Lower leg skin (tissue), 4 donors: ENCODE measurements at regions not wholly inside any gene's neighbourhood (a gene's known extent, or its start where the extent isn't known, plus 50 kb on each side); places are given as distances from the start of the nearest gene placed in this dataset.

Experiments
- DNase-seq, 2 donors: peaks; one replicate each; pipeline ENCODE4 v3.0.0-alpha.2; 2019; ENCODE audit warnings: low spot score in 2 of 2
- H3K4me3 ChIP-seq: fragments of 200-600 bp; sonication (generic); 2 replicates; pipeline ENCODE4 v1.5.1; 2017; ENCODE audit warnings: mild to moderate bottlenecking, low read depth; ENCODE audit not compliant: poor library complexity, severe bottlenecking
- CTCF ChIP-seq, 3 donors: fragments of 450-650 bp; IDR thresholded peaks; one replicate each; pipeline ENCODE4 v1.5.1; 2016; ENCODE audit warnings: antibody characterized with exemption in 3 of 3, mild to moderate bottlenecking in 3 of 3, moderate library complexity in 2 of 3
- POLR2A ChIP-seq, 2 donors: fragments of 450-650 bp; IDR thresholded peaks; one replicate each; pipeline ENCODE4 v1.6.1; 2016 to 2017; ENCODE audit warnings: antibody characterized with exemption in 2 of 2, mild to moderate bottlenecking in 1 of 2, moderate library complexity in 1 of 2
- WGBS, 2 donors: methylation state at CpG; one replicate each; pipeline ENCODE4 v1.1.5; 2018; 5-methylcytosine and 5-hydroxymethylcytosine counted together
- intact Hi-C: fragments of 100-400 bp; cut with DNase I; formaldehyde crosslinking; loops from one replicate; pipeline ENCODE4 v1.15.0; 2023; ENCODE audit warnings: low total_unique reads

GRCh38 chr4:155530857-155531256 is 135.8 kb upstream of the GUCY1A1 start:
- no peak for TF ChIP-seq CTCF (IDR thresholded peaks at IDR 0.05)
- no peak for TF ChIP-seq POLR2A (IDR thresholded peaks at IDR 0.05)
- no peak overlapping the region for H3K4me3 ChIP-seq
- intact Hi-C loops = no loop called here
- WGBS, 2 donors = 80% methylated on average over 5 of the region's 5 CpGs
- DNase-seq = no peak

GRCh38 chr4:155530290-155530689 is 136.4 kb upstream of the GUCY1A1 start:
- H3K4me3 ChIP-seq = no peak overlapping the region
- WGBS, 2 donors = 58 to 66% methylated on average over 3 of the region's 3 CpGs

GRCh38 chr4:155529716-155530115 is 136.9 kb upstream of the GUCY1A1 start:
- no peak for TF ChIP-seq CTCF (IDR thresholded peaks at IDR 0.05)
- TF ChIP-seq POLR2A (IDR thresholded peaks at IDR 0.05) = no peak
- 68 to 69% methylated on average over 3 of the region's 3 CpGs for WGBS, 2 donors
- no peak for DNase-seq
- intact Hi-C loops = no loop called here
- no peak overlapping the region for H3K4me3 ChIP-seq

More at GRCh38 chr4:155530290-155530689, 136.4 kb upstream of the GUCY1A1 start:
- DNase-seq = no peak
- TF ChIP-seq POLR2A (IDR thresholded peaks at IDR 0.05) (no peak), CTCF (IDR thresholded peaks at IDR 0.05) (no peak)
- intact Hi-C loops = no loop called here

GRCh38 chr4:155529272-155529671 is 137.4 kb upstream of the GUCY1A1 start:
- 46 to 60% methylated on average over 3 of the region's 3 CpGs for WGBS, 2 donors
- TF ChIP-seq CTCF (IDR thresholded peaks at IDR 0.05) (no peak), POLR2A (IDR thresholded peaks at IDR 0.05) (no peak)
- intact Hi-C loops = no loop called here

GRCh38 chr4:155526452-155527169 is 140.0 kb upstream of the GUCY1A1 start:
- no peak overlapping the region for H3K4me3 ChIP-seq
- WGBS, 2 donors = 33 to 37% methylated on average over 8 of the region's 8 CpGs
- no peak for DNase-seq
- intact Hi-C loops = no loop called here
- TF ChIP-seq POLR2A (IDR thresholded peaks at IDR 0.05) (no peak), CTCF (IDR thresholded peaks at IDR 0.05) (no peak)

More at GRCh38 chr4:155529272-155529671, 137.4 kb upstream of the GUCY1A1 start:
- no peak overlapping the region for H3K4me3 ChIP-seq
- DNase-seq = no peak
